Mesendoderm (in vitro differentiated cells): ENCODE measurements at regions not wholly inside any gene's neighbourhood (a gene's known extent, or its start where the extent isn't known, plus 50 kb on each side); places are given as distances from the start of the nearest gene placed in this dataset.

Experiments
- DNase-seq: peaks from one replicate; pipeline ENCODE4 v3.0.0; 2013
- H2AK5ac ChIP-seq: 2 replicates; pipeline ENCODE4 v1.6.1; 2013; ENCODE audit warnings: low read length, inconsistent platforms
- H2BK120ac ChIP-seq: 2 replicates; pipeline ENCODE4 v1.6.1; 2013; ENCODE audit warnings: low read depth, mild to moderate bottlenecking, low read length, moderate library complexity, mixed read lengths
- H2BK15ac ChIP-seq: replicated peaks from 2 replicates; pipeline ENCODE4 v1.6.1; 2013; ENCODE audit warnings: low read depth, mild to moderate bottlenecking, moderate library complexity
- H2BK5ac ChIP-seq: 2 replicates; pipeline ENCODE4 v1.6.1; 2013; ENCODE audit warnings: low read length, inconsistent platforms
- H3K18ac ChIP-seq: 2 replicates; pipeline ENCODE4 v1.6.1; 2013; ENCODE audit warnings: mild to moderate bottlenecking, low read length, mixed read lengths
- H3K23ac ChIP-seq: one replicate; pipeline ENCODE4 v1.6.1; 2013; ENCODE audit warnings: low read length
- H3K27ac ChIP-seq: 2 replicates; pipeline ENCODE4 v1.5.1; 2013; ENCODE audit warnings: low read depth, mild to moderate bottlenecking, inconsistent platforms, low read length, moderate library complexity
- H3K27me3 ChIP-seq: 2 replicates; pipeline ENCODE4 v1.6.1; 2013; ENCODE audit warnings: low read length, control low read depth, mild to moderate bottlenecking, inconsistent platforms; ENCODE audit not compliant: insufficient read depth, poor library complexity
- H3K36me3 ChIP-seq: 2 replicates; pipeline ENCODE4 v1.6.1; 2013; ENCODE audit warnings: low read length, inconsistent platforms; ENCODE audit not compliant: control insufficient read depth, insufficient read depth
- H3K4ac ChIP-seq: one replicate; pipeline ENCODE4 v1.6.1; 2013; ENCODE audit warnings: low read depth, mild to moderate bottlenecking, low read length, moderate library complexity
- H3K4me1 ChIP-seq: 2 replicates; pipeline ENCODE4 v1.6.1; 2013; ENCODE audit warnings: low read depth, low read length, inconsistent platforms; ENCODE audit not compliant: control insufficient read depth
- H3K4me2 ChIP-seq: 2 replicates; pipeline ENCODE4 v1.6.1; 2013; ENCODE audit warnings: low read length
- H3K4me3 ChIP-seq: 2 replicates; pipeline ENCODE4 v1.5.1; 2013; ENCODE audit warnings: mild to moderate bottlenecking, low read length
- H3K56ac ChIP-seq: one replicate; pipeline ENCODE4 v1.6.1; 2013; ENCODE audit warnings: low read length
- H3K79me1 ChIP-seq: 2 replicates; pipeline ENCODE4 v1.6.1; 2013; ENCODE audit warnings: low read length, inconsistent platforms
- H3K79me2 ChIP-seq: 2 replicates; pipeline ENCODE4 v1.6.1; 2013; ENCODE audit warnings: mild to moderate bottlenecking, low read length; ENCODE audit not compliant: control insufficient read depth, insufficient read depth
- H3K9ac ChIP-seq: 2 replicates; pipeline ENCODE4 v1.6.1; 2013; ENCODE audit warnings: low read length, inconsistent platforms
- H4K5ac ChIP-seq: one replicate; pipeline ENCODE4 v1.6.1; 2013; ENCODE audit warnings: low read length
- H4K8ac ChIP-seq: one replicate; pipeline ENCODE4 v1.6.1; 2013; ENCODE audit warnings: low read depth, mild to moderate bottlenecking, control low read depth, low read length, moderate library complexity
- WGBS: extraction: QIAGEN DNeasy Blood & Tissue Kit; methylation state at CpG from one replicate; pipeline ENCODE4 v1.1.7; 2013; ENCODE audit warnings: low lambda C conversion rate, missing lambda C conversion rate; ENCODE audit not compliant: insufficient coverage; ENCODE audit errors: extremely low coverage; 5-methylcytosine and 5-hydroxymethylcytosine counted together

GRCh38 chr12:93219947-93220346 is 157.8 kb upstream of the NUDT4 start:
- Histone ChIP-seq H3K56ac (no peak overlapping the region), H4K8ac (no peak overlapping the region), H3K27me3 (no peaks in the 10 kb centered on the region), H3K18ac (no peak overlapping the region), H2BK5ac (no peak overlapping the region), H3K79me2 (no peaks in the 10 kb centered on the region), H2BK120ac (no peak overlapping the region), H3K4me3 (no peak overlapping the region), H4K5ac (no peak overlapping the region), H3K36me3 (no peaks in the 10 kb centered on the region), H3K4me1 (no peaks in the 10 kb centered on the region), H3K4me2 (no peak overlapping the region), H3K23ac (no peak overlapping the region), H2AK5ac (no peak overlapping the region), H3K4ac (no peak overlapping the region), H3K27ac (no peak overlapping the region), H3K9ac (no peak overlapping the region), H3K79me1 (no peaks in the 10 kb centered on the region), H2BK15ac (no peak overlapping the region)
- WGBS = no CpG with 5 or more reads among the region's 2 CpGs
- no peak for DNase-seq

- no peaks in the 10 kb centered on the region for H3K79me2 ChIP-seq
- no peak overlapping the region for H3K4me3 ChIP-seq
- H4K8ac ChIP-seq = no peak overlapping the region
- no peak overlapping the region for H2AK5ac ChIP-seq
- no peak overlapping the region for H2BK15ac ChIP-seq
- no peak for DNase-seq
- no peak overlapping the region for H3K27ac ChIP-seq
- H3K23ac ChIP-seq = no peak overlapping the region
- H4K5ac ChIP-seq = no peak overlapping the region
- H3K18ac ChIP-seq = no peak overlapping the region
- H3K9ac ChIP-seq = no peak overlapping the region
- H3K27me3 ChIP-seq = no peaks in the 10 kb centered on the region
- no peaks in the 10 kb centered on the region for H3K4me1 ChIP-seq
- H3K4ac ChIP-seq = no peak overlapping the region
- no peak overlapping the region for H3K4me2 ChIP-seq
- H2BK5ac ChIP-seq = no peak overlapping the region
- H2BK120ac ChIP-seq = no peak overlapping the region
- H3K79me1 ChIP-seq = no peaks in the 10 kb centered on the region
- no peak overlapping the region for H3K56ac ChIP-seq
- H3K36me3 ChIP-seq = no peaks in the 10 kb centered on the region
Observed at GRCh38 chr12:93221841-93222240, 155.9 kb upstream of the NUDT4 start.

- Histone ChIP-seq H2BK15ac (no peak overlapping the region), H4K5ac (no peak overlapping the region), H3K4me1 (no peaks in the 10 kb centered on the region), H3K23ac (no peak overlapping the region), H3K79me2 (no peaks in the 10 kb centered on the region), H3K27ac (no peak overlapping the region), H2AK5ac (no peak overlapping the region), H2BK120ac (no peak overlapping the region), H3K18ac (no peak overlapping the region), H3K9ac (no peak overlapping the region), H3K27me3 (no peaks in the 10 kb centered on the region), H2BK5ac (no peak overlapping the region), H3K36me3 (no peaks in the 10 kb centered on the region), H3K56ac (no peak overlapping the region), H3K4me2 (no peak overlapping the region), H3K4me3 (no peak overlapping the region), H3K4ac (no peak overlapping the region), H4K8ac (no peak overlapping the region), H3K79me1 (no peaks in the 10 kb centered on the region)
- no peak for DNase-seq
- WGBS = no CpG with 5 or more reads among the region's 5 CpGs
Observed at GRCh38 chr12:93223440-93224426, 154.0 kb upstream of the NUDT4 start.

- Histone ChIP-seq H3K4me2 (no peak overlapping the region), H3K79me1 (no peaks in the 10 kb centered on the region), H3K18ac (no peak overlapping the region), H3K79me2 (no peaks in the 10 kb centered on the region), H3K4me1 (no peaks in the 10 kb centered on the region), H3K56ac (no peak overlapping the region), H3K27me3 (no peaks in the 10 kb centered on the region), H2BK120ac (no peak overlapping the region), H3K27ac (no peak overlapping the region), H3K36me3 (no peaks in the 10 kb centered on the region), H2BK15ac (no peak overlapping the region), H3K9ac (no peak overlapping the region), H4K5ac (no peak overlapping the region), H4K8ac (no peak overlapping the region), H3K4me3 (no peak overlapping the region), H2AK5ac (no peak overlapping the region), H3K23ac (no peak overlapping the region), H3K4ac (no peak overlapping the region), H2BK5ac (no peak overlapping the region)
- no CpG with 5 or more reads among the region's 2 CpGs for WGBS
- no peak for DNase-seq
Observed at GRCh38 chr12:93225094-93225493, 152.6 kb upstream of the NUDT4 start.

- Histone ChIP-seq H3K27me3 (no peaks in the 10 kb centered on the region), H4K8ac (no peak overlapping the region), H2BK15ac (no peak overlapping the region), H2AK5ac (no peak overlapping the region), H3K56ac (no peak overlapping the region), H3K4me3 (no peak overlapping the region), H2BK120ac (no peak overlapping the region), H3K79me1 (no peaks in the 10 kb centered on the region), H4K5ac (no peak overlapping the region), H3K4me1 (no peaks in the 10 kb centered on the region), H3K36me3 (no peaks in the 10 kb centered on the region), H3K18ac (no peak overlapping the region), H3K23ac (no peak overlapping the region), H3K4me2 (no peak overlapping the region), H3K4ac (no peak overlapping the region), H3K79me2 (no peaks in the 10 kb centered on the region), H3K9ac (no peak overlapping the region), H3K27ac (no peak overlapping the region), H2BK5ac (no peak overlapping the region)
- DNase-seq = no peak
Observed at GRCh38 chr12:93226361-93226760, 151.4 kb upstream of the NUDT4 start.
